ENCODE measurements at regions not wholly inside any gene's neighbourhood (a gene's known extent, or its start where the extent isn't known, plus 50 kb on each side); places are given as distances from the start of the nearest gene placed in this dataset.

- TF ChIP-seq POLR2A (IDR thresholded peaks at IDR 0.05; ENCODE audit: extremely low read depth, insufficient read length), result no peak
- TF ChIP-seq CTCF (IDR thresholded peaks at IDR 0.05; ENCODE audit: low read depth, low read length), result no peak
- no peak for TF ChIP-seq MYC (IDR thresholded peaks at IDR 0.05; ENCODE audit: low read depth, low read length)
- TF ChIP-seq MAX (IDR thresholded peaks at IDR 0.05; ENCODE audit: low read depth, low read length), result no peak
- DNase-seq (ENCODE audit: low read depth), result no peak
These were observed 106.3 kb downstream of the SETD4 start for GRCh38 chr21:35954066-35954465.

GRCh38 chr21:35953597-35953996 lies 106.7 kb downstream of the SETD4 start:
- TF ChIP-seq POLR2A (IDR thresholded peaks at IDR 0.05; ENCODE audit: extremely low read depth, insufficient read length) (no peak), CTCF (IDR thresholded peaks at IDR 0.05; ENCODE audit: low read depth, low read length) (no peak), MAX (IDR thresholded peaks at IDR 0.05; ENCODE audit: low read depth, low read length) (no peak), MYC (IDR thresholded peaks at IDR 0.05; ENCODE audit: low read depth, low read length) (no peak)
- no peak for DNase-seq (ENCODE audit: low read depth)
- H3K4me3 ChIP-seq (ENCODE audit: low read depth, low read length), result no peak overlapping the region

More at GRCh38 chr21:35954066-35954465, 106.3 kb downstream of the SETD4 start:
- no peak overlapping the region for H3K4me3 ChIP-seq (ENCODE audit: low read depth, low read length)

- no peak for DNase-seq (ENCODE audit: low read depth)
- TF ChIP-seq POLR2A (IDR thresholded peaks at IDR 0.05; ENCODE audit: extremely low read depth, insufficient read length) (no peak), CTCF (IDR thresholded peaks at IDR 0.05; ENCODE audit: low read depth, low read length) (no peak), MAX (IDR thresholded peaks at IDR 0.05; ENCODE audit: low read depth, low read length) (no peak), MYC (IDR thresholded peaks at IDR 0.05; ENCODE audit: low read depth, low read length) (no peak)
These were observed 107.5 kb downstream of the SETD4 start for GRCh38 chr21:35952651-35953340.

GRCh38 chr21:35948982-35949381 lies 111.3 kb downstream of the SETD4 start:
- no peak for TF ChIP-seq CTCF (IDR thresholded peaks at IDR 0.05; ENCODE audit: low read depth, low read length)
- no peak for TF ChIP-seq MAX (IDR thresholded peaks at IDR 0.05; ENCODE audit: low read depth, low read length)
- TF ChIP-seq POLR2A (IDR thresholded peaks at IDR 0.05; ENCODE audit: extremely low read depth, insufficient read length), result no peak
- TF ChIP-seq MYC (IDR thresholded peaks at IDR 0.05; ENCODE audit: low read depth, low read length), result no peak
- no peak for DNase-seq (ENCODE audit: low read depth)
- no peak overlapping the region for H3K4me3 ChIP-seq (ENCODE audit: low read depth, low read length)

More at GRCh38 chr21:35952651-35953340, 107.5 kb downstream of the SETD4 start:
- H3K4me3 ChIP-seq (ENCODE audit: low read depth, low read length), result no peak overlapping the region

GRCh38 chr21:35945089-35945671 lies 115.1 kb downstream of the SETD4 start:
- no peak overlapping the region for H3K4me3 ChIP-seq (ENCODE audit: low read depth, low read length)
- TF ChIP-seq MYC (IDR thresholded peaks at IDR 0.05; ENCODE audit: low read depth, low read length), result no peak
- no peak for TF ChIP-seq MAX (IDR thresholded peaks at IDR 0.05; ENCODE audit: low read depth, low read length)
- TF ChIP-seq POLR2A (IDR thresholded peaks at IDR 0.05; ENCODE audit: extremely low read depth, insufficient read length), result no peak
- no peak for TF ChIP-seq CTCF (IDR thresholded peaks at IDR 0.05; ENCODE audit: low read depth, low read length)

More at GRCh38 chr21:35945089-35945671, 115.1 kb downstream of the SETD4 start:
- no peak for DNase-seq (ENCODE audit: low read depth)
